ENCODE measurements at regions not wholly inside any gene's neighbourhood (a gene's known extent, or its start where the extent isn't known, plus 50 kb on each side); places are given as distances from the start of the nearest gene placed in this dataset.

DNA sequence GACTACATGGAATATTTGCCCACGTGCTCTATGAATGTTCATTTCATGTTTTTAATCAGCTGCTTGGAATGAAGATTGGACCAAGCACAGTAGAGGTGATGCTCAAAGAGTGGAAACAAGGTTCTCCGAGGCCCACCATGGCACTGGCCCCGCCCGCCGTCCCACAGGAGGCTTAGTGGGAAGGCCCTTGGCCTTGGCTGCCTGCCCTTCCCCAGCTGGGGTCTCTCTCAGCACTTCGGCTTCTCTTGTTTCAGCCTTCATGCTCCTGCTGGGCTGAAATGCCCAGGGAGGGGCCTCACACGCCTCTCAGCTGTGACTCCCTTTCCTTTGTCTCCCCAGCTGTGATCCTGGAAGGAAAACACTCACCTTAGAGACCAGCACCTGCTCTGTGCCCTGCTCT, 833.2 kb downstream of the GALR1 start:
- no peak for DNase-seq

DNA sequence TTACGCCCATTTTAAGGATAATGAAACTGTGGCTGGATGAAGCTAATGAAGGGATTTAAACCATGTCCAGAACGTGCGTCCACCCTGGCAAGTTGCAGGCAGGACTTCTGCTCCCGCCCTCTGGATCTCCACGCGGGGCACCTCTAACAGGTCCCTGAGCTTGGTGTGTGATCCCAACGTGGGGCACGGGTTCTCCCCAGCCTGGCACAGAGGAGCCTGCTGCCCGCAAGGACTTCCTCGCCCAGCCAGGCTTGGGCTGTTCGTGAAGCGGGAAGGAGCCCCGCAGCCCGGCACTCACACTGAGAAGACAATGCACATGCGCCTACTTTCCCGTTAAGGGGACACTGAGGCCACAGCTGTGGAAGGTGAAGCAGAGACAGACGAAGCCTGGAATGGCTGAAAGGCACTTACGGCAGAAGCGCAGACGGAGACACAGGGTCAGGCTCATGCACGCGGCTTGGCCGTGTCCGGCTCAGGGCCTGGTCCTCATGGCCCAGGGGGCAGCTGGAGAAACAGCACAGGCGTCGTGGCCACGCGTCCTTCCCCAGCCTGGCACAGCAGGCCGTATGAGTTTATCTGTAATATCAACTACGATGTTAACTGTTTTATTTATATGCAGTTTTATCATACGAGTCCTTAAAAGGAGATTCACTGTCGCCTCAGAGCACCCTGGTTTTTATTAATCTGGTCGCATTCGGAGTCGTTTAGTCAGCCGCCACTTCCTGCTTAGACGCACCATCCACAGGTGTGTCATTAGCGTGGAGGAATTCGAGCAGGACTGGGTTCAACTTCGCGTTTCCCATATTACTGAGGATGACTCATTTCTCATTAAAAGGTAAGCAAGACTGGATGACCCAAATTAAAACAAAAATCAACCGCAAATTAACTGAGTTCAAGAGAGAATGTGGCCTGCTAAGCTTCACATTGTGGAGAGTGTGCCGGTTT, 835.9 kb downstream of the GALR1 start:
- DNase-seq, result no peak

GRCh38 chr18:78086931-78087330, 837.3 kb downstream of the GALR1 start:
- DNase-seq, result no peak

DNA sequence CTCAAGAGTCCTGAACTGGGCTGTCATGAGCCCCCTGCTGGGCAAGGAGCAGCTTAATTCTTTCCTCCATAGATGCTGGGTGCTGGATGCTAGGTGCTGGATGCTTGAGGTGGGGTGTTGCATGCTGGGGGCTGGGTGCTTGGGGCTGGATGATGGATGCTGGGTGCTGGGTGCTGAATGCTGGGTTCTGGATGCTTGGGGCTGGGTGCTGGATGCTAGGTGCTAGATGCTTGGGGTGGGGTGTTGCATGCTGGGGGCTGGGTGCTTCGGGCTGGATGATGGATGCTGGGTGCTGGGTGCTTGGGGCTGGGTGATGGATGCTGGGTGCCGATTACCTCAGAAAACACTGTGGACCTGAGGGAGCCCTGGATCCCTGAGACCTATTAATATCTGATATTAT, 837.7 kb downstream of the GALR1 start:
- no peak for DNase-seq

DNA sequence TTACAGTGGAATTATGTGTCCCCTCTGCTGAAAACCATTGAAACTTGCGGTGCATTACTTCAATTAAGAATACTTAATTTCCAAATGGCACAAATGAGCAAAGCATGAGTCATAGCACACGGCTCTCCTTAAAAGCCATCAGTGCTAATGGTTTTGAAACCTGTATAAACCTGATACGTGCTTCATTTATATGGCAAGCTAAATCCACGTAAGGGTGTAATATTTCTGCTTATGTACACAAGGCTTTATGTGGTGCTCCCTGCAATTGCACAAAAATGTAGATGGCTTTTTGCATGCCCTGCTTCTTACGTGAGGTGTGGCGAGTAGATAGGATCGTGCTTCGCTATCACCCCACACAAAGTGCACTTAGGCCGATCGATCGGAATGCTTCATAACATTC, 840.9 kb downstream of the GALR1 start:
- no peak for DNase-seq

GRCh38 chr18:78092901-78093300, 843.3 kb downstream of the GALR1 start:
- DNase-seq, result no peak

- no peak for DNase-seq
Observed at GRCh38 chr18:78099979-78100588, 850.4 kb downstream of the GALR1 start.

DNA sequence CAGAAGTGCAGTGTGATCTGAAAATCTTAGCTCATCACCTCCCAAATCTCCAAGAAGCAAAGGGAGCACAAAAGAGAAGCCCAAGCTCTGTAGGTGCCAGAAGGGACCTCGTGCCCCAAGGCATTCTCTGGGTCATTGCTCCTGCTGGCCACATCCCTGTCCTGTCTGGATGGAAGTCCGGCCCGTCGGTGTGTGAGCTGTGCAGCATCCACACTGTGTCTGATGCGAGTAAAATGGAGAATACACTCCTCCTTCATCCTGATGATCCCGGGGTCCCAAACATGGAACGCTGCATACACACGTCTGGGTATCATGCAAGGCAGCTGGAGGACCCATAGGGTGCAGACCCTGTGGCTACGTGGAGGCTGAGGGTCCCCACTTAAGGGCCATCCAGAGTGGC, 851.4 kb downstream of the GALR1 start:
- DNase-seq, result no peak

GRCh38 chr18:78102135-78102534, 852.5 kb downstream of the GALR1 start:
- no peak for DNase-seq

DNA sequence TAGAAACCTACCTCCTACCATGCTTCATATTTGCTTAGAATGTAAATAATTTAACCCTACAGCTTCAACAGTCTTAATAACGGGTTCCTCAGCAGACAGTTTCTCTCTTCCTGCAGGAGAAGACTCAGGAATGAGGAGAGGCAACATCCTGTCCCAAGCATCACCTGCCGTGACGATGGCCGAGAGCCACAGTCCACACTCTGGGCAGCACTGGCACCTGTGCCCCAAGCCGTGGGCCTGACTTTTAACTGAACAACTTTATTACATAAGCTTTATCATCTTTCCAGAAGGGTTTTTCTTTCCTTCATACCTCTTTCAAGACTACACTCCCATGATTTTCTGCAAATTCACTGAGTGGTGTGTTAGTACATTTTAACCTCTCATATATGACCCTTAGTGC, 856.0 kb downstream of the GALR1 start:
- DNase-seq, result no peak

- DNase-seq, result no peak
Observed at GRCh38 chr18:78106946-78107345, 857.3 kb downstream of the GALR1 start.

DNA sequence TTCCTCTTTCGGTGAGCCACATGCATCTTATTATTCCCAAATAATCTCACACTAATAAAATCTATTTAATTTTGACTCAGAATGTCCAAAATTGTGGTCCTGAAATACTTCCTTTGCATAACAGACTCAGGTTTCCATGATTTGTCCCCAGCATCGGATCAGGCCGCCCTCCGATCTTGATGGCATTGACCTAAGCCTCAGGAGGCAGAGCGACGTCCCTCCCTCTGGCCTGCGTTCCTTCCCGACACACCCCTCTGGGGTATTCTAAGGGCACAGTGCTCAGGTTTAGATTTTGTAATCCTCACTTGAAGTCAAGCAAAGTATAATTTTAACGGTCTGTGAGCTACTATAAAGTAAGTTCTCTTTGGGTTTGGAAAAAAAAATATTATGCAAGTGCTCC, 857.7 kb downstream of the GALR1 start:
- no peak for DNase-seq

- no peak for DNase-seq
Observed at GRCh38 chr18:78108554-78108953, 858.9 kb downstream of the GALR1 start.

- no peak for DNase-seq
Observed at GRCh38 chr18:78113136-78113939, 863.7 kb downstream of the GALR1 start.

DNA sequence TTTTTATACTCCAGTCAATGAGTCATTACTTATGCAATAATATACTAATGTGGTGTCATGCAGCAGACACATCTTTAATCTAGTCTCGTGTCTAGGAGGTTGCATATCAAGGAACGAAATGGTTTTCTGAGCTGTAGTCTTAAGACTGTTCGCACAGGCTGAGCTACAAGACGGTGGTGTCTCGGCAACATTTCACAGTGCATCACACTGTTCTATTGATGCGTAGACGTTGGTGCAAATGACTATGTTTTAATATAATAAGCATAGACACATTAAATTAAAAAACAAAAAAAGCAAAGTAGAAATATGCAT, 864.2 kb downstream of the GALR1 start:
- no peak for DNase-seq

DNA sequence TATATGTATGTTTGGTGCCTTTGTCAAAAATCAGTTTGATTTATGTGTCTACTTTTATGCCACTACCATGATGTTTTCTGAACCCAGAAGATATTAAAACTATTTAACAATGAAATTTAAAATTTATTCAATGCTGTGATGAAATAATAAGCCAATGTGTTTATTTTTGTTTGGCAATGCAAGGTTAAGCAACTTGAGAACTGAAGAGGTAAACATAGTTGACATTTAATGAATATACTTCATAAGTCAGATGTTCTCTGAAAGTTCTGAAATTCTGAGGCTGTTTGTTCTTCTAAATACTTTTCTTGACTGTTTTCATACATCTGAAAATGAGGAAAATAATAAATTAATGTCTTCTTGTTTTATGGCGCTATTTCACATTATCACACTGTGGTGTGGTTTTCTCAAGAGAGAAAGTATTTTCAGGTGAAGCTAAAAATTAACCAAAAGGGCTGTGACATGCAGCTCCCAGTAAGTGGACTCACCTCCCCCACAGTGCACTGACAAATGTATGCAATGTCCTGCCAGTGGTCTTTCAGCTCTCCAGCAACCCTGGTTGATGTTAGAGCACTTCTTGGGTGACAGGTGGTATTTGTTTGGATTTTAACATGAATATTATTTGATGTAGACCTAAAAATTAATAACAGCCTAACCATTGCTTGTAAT, 863.6 kb upstream of the SALL3 start:
- DNase-seq, result no peak

DNA sequence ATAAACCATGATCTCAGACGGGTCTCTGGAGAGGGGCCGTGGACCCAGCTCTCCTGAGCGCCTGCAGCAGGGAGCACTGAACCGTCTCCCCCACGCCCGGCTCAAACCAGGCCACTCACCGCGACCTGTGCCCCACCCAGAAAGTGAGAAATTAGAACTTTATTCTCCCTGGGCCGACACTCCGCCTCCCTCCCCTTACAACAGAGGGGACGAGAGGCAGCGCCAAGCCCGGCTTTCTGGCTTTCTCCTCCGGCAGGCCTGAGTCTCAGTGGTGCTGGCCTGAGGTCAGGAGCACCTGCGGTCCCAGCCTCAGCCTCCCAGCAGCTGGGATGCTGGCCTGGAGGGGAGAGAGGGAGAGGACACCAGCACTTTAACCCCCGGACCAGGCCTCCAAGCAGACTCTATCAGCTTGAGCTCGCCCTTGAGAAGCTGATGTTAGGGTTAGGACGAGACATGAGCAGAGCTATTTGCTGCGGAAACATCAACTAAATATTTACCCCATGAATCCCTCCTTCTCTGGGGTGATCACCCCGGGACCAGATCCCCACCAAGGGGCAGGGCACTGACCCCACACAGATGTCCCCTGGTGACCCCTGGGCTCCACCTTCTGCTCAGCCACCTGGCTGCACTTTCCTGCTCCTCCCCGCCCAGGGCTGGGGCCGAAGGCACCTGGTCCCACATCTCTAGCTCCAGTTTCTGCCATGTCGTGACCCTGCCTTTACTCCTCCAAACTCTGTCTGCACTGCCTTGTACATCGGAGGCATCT, 856.3 kb upstream of the SALL3 start:
- no peak for DNase-seq

DNA sequence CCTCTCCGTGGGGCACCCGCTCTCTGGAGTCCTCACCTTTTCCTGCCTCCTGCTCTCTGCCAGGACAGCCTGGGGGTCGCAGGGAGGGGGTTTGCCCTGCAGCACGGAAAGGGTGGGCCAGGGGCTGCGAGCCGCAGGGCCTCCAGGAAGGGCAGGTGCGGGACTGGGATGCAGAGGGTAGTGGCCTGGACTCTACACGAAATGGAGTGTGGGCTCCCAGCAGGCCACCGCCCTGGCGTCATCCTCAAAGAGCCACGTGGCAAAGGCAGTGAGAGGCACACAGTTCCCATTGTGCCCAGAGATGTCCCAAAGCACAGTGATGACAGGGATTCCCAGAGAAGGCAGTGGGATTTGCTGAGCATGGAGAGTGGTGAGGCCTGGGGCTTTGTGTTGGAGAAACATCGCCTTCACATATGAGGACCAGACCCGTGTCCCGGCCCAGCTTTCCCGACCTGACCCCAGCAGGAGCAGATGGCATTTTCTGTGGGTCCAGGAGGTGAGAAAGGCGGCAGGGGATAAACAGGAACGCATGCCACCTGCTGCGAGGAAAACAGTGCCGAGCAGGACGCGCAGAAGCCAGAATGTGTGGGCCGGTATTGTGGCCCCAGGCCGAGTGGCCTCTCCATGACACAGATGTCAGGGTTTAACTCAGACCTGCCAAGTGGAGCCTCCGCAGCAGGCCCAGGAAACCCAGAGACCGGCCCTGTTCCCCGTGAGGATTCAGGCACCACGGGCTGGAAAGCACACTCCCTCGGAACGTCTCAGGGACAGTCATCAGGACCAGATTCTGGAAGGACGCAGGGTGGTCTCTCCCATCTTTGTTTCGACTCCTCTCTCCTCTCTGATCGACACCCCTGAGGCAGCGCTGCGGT, 855.5 kb upstream of the SALL3 start:
- no peak for DNase-seq

DNA sequence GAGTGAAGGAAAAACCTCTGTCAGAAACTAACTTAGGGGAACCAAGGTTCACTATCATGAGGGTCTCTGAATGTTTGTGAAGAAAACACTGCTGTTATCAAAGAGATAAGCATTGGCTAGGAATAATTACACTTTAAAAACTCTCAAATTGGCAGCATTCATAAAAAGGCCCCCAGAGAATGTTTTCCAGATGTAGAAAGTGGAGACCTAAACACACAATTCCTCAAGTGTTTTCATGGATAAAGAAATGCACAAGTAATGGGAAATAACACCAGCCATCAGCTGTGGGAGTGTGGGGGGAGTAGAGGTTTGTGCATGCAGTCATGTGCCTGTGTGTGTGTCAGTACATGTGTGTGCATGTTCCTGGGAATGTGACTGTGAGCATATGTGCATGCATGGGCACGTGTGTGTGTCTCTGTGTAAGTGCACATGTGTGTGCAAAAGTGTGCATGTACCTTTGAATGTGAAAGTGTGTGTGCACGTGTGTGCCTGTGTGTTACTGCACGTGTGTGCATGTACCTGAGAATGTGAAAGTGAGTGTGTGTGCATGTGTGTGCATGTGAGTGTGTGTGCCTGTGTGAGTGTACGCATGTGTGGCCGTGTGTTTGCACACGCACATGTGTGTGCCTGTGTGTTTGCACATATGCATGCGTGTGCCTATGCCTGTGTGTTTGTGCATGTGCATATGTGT, 854.3 kb upstream of the SALL3 start:
- DNase-seq, result no peak

DNA sequence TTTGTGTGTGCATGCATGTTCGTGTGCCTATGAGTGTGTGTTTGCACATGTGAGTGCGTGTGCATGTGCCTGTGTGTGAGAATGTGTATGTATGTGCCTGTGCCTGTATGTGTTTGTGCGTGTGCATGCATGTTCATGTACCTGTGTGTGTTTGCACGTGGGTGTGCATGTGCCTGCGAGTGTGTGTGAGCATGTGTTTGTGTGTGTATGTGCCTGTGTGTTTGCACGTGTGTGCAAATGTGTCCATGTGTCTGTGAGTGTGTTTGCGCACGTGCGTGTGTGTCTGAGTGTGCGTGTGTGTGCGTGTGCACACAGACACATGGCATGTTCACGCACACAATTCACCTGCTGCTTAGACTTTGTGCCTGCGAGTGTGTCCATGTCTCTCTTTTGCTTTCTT, 853.5 kb upstream of the SALL3 start:
- DNase-seq, result no peak

DNA sequence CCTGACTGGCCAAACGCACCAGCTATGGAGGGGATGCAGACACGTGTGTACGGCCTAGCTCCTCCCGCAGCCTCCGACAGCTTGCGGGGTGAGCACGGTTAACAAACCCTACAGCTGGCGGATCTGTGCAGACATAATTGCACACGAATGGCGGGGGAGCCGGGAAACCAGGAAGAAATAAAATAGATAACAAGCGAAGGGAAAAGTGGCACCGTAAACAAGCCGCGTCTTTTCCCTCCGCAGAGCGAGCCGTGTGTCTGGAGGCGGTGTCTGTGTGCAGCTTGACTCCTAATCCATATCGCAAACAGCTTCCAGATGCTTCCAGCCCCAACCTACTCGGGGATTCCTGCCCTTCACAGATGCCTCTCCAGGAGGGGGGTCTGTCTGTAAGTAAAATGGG, 853.1 kb upstream of the SALL3 start:
- DNase-seq, result no peak
